IMR-90 (cell line): ENCODE measurements at regions not wholly inside any gene's neighbourhood (a gene's known extent, or its start where the extent isn't known, plus 50 kb on each side); places are given as distances from the start of the nearest gene placed in this dataset.

Source experiments
- ATAC-seq: fragments of 200-7000 bp; cut with Tn5 transposase; 2 replicates; pipeline ENCODE4 v1.9.1; 2020; ENCODE audit warnings: low read depth, mild to moderate bottlenecking, moderate library complexity
- BruUV-seq: library from RNA; stranded (reverse); fragments of 400-500 nt; replicated peaks from 2 replicates; lab custom pipeline; 2021; lab: Mats Ljungman, UMichigan
- CTCF ChIA-PET: fragments of 300-600 bp; formaldehyde crosslinking; extraction: SDS; loops from one replicate; lab custom pipeline; 2021; ENCODE audit warnings: antibody characterized with exemption; lab: Yijun Ruan, JAX
- POLR2A ChIA-PET: fragments of 300-600 bp; sonication (Branson Sonifier 250); formaldehyde crosslinking; loops from one replicate; lab custom pipeline; 2022; ENCODE audit warnings: antibody characterized with exemption; ENCODE audit not compliant: unreplicated experiment; lab: Charles Lee
- DNase-seq: peaks from one replicate; pipeline ENCODE4 v3.0.0; 2013
- H2AFZ ChIP-seq: replicated peaks from 2 replicates; pipeline ENCODE3; 2013; ENCODE audit warnings: low read length, mild to moderate bottlenecking; ENCODE audit not compliant: poor library complexity
- H2AK5ac ChIP-seq: 2 replicates; pipeline ENCODE4 v1.6.1; 2013; ENCODE audit warnings: low read depth, low read length, inconsistent platforms
- H2AK9ac ChIP-seq: replicated peaks from 2 replicates; pipeline ENCODE3; 2013; ENCODE audit warnings: mild to moderate bottlenecking, low read depth, low read length, moderate library complexity; ENCODE audit not compliant: poor library complexity
- H2BK120ac ChIP-seq: 2 replicates; pipeline ENCODE4 v1.6.1; 2013; ENCODE audit warnings: low read depth, low read length, inconsistent platforms
- H2BK15ac ChIP-seq: 3 replicates; pipeline ENCODE4 v1.6.1; 2013; ENCODE audit warnings: low read depth, low read length, inconsistent platforms
- H2BK20ac ChIP-seq: 2 replicates; pipeline ENCODE4 v1.6.1; 2013; ENCODE audit warnings: low read depth, mild to moderate bottlenecking, inconsistent platforms, low read length, moderate library complexity
- H2BK5ac ChIP-seq: 2 replicates; pipeline ENCODE4 v1.6.1; 2013; ENCODE audit warnings: mild to moderate bottlenecking, low read depth, low read length, inconsistent platforms; ENCODE audit not compliant: poor library complexity, severe bottlenecking
- H3K14ac ChIP-seq: replicated peaks from 2 replicates; pipeline ENCODE4 v1.6.1; 2013; ENCODE audit warnings: low read depth, low read length, inconsistent platforms
- H3K18ac ChIP-seq: 2 replicates; pipeline ENCODE4 v1.6.1; 2013; ENCODE audit warnings: low read depth, low read length, control low read depth
- H3K23ac ChIP-seq: 2 replicates; pipeline ENCODE4 v1.6.1; 2013; ENCODE audit warnings: low read depth, low read length, inconsistent platforms
- H3K27ac ChIP-seq: 2 replicates; pipeline ENCODE4 v1.5.1; 2013; ENCODE audit warnings: mild to moderate bottlenecking, control low read depth, low read length; ENCODE audit not compliant: insufficient read depth
- H3K27me3 ChIP-seq: 2 replicates; pipeline ENCODE4 v1.6.1; 2013; ENCODE audit warnings: low read length; ENCODE audit not compliant: control insufficient read depth, insufficient read depth
- H3K36me3 ChIP-seq: 2 replicates; pipeline ENCODE4 v1.6.1; 2013; ENCODE audit warnings: low read length, mixed read lengths; ENCODE audit not compliant: control insufficient read depth, insufficient read depth
- H3K4ac ChIP-seq: 2 replicates; pipeline ENCODE4 v1.6.1; 2013; ENCODE audit warnings: low read depth, low read length, inconsistent platforms
- H3K4me1 ChIP-seq: 2 replicates; pipeline ENCODE4 v1.6.1; 2013; ENCODE audit warnings: low read length, mixed read lengths; ENCODE audit not compliant: control insufficient read depth, insufficient read depth
- H3K4me2 ChIP-seq: 2 replicates; pipeline ENCODE4 v1.6.1; 2013; ENCODE audit warnings: low read depth, mild to moderate bottlenecking, control low read depth, low read length, moderate library complexity
- H3K4me3 ChIP-seq: 2 replicates; pipeline ENCODE4 v1.5.1; 2013; ENCODE audit warnings: low read depth, mild to moderate bottlenecking, control low read depth, low read length, moderate library complexity; ENCODE audit not compliant: insufficient read depth
- H3K56ac ChIP-seq: 2 replicates; pipeline ENCODE4 v1.6.1; 2013; ENCODE audit warnings: low read length, inconsistent platforms; ENCODE audit not compliant: insufficient read depth; ENCODE audit errors: extremely low read depth
- H3K79me1 ChIP-seq, 2 experiments: 2 replicates each; pipeline ENCODE4 v1.6.1; 2013; ENCODE audit warnings: low read length in 2 of 2, inconsistent platforms in 1 of 2, low read depth in 1 of 2
- H3K9ac ChIP-seq: 2 replicates; pipeline ENCODE4 v1.6.1; 2013; ENCODE audit warnings: low read depth, low read length, control low read depth
- H3K9me1 ChIP-seq: 2 replicates; pipeline ENCODE4 v1.6.1; 2013; ENCODE audit warnings: low read length, inconsistent platforms; ENCODE audit not compliant: insufficient read depth
- H3K9me3 ChIP-seq: 2 replicates; pipeline ENCODE4 v1.6.1; 2013; ENCODE audit warnings: low read length; ENCODE audit not compliant: control insufficient read depth, insufficient read depth
- H4K20me1 ChIP-seq: 2 replicates; pipeline ENCODE4 v1.6.1; 2013; ENCODE audit warnings: low read length, inconsistent platforms; ENCODE audit not compliant: insufficient read depth
- H4K5ac ChIP-seq: 2 replicates; pipeline ENCODE4 v1.6.1; 2013; ENCODE audit warnings: mild to moderate bottlenecking, low read depth, low read length, control low read depth
- H4K8ac ChIP-seq, 2 experiments: 2 replicates each; pipeline ENCODE4 v1.6.1; 2013; ENCODE audit warnings: low read depth in 2 of 2, low read length in 2 of 2, control low read depth in 1 of 2, inconsistent platforms in 1 of 2
- H4K91ac ChIP-seq: 2 replicates; pipeline ENCODE4 v1.6.1; 2013; ENCODE audit warnings: low read depth, low read length, inconsistent platforms; ENCODE audit not compliant: insufficient read depth
- RAD21 ChIP-seq: IDR thresholded peaks from 2 replicates; pipeline ENCODE4 v1.6.1; 2012; ENCODE audit warnings: low read length, improper control_type of control experiment
- WGBS, 2 experiments: methylation state at CpG; one replicate each; pipeline versions ENCODE4 v1.1.5 to v1.1.7; 2013; ENCODE audit warnings: missing lambda C conversion rate in 2 of 2; ENCODE audit not compliant: insufficient read length in 1 of 2; ENCODE audit errors: extremely low coverage in 2 of 2; 5-methylcytosine and 5-hydroxymethylcytosine counted together
- dilution Hi-C: fragments of 300-500 bp; cut with HindIII; formaldehyde crosslinking; loops from one replicate; pipeline ENCODE4 v1.14.3; 2018; ENCODE audit warnings: low sequenced_read_pairs; ENCODE audit not compliant: unreplicated experiment
- in situ Hi-C: fragments of 300-500 bp; cut with MboI; formaldehyde crosslinking; loops from 3 replicates; pipeline ENCODE4 v1.14.3; 2019; ENCODE audit warnings: low sequenced_read_pairs, inconsistent platforms, mixed read lengths
- intact Hi-C: fragments of 100-400 bp; cut with micrococcal nuclease; formaldehyde crosslinking; loops from 2 replicates; pipeline ENCODE4 v1.10.0; 2022

DNA sequence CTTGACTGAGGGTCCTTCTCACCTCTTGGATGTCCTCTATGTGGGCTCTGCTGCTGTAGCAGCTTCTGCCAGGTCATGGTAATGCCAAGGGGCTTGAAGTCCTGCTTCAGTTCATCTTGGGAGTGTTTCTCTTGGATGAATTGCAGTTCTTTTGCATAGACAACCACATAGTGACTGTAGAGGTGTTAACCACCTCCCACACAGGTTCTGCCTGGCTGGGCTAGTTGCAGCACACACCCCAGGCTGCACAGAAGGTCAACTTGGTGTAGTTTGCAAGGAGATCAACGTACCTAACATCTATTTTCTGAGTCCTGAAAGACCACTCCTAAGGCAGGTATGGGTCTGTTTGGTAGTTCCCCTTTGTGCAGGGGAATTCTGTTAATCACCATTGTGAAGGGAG is 108.1 kb downstream of the ADCYAP1 start:
- Histone ChIP-seq H3K9me1 (no peaks in the 10 kb centered on the region), H4K20me1 (no peaks in the 10 kb centered on the region), H3K27me3 (no peaks in the 10 kb centered on the region), H4K91ac (no peak overlapping the region), H3K9me3 (peaks cover 14% of the 10 kb centered on the region), H3K4ac (no peak overlapping the region), H3K36me3 (no peaks in the 10 kb centered on the region), H2BK5ac (no peak overlapping the region), H3K18ac (no peak overlapping the region), H2AK5ac (no peak overlapping the region), H3K27ac (no peak overlapping the region), H3K23ac (no peak overlapping the region), H2BK120ac (no peak overlapping the region), H2AFZ (no peak overlapping the region), H3K4me1 (no peaks in the 10 kb centered on the region), H2AK9ac (no peak overlapping the region), H3K9ac (no peak overlapping the region), H3K4me2 (no peak overlapping the region), H3K14ac (no peak overlapping the region), H2BK20ac (no peak overlapping the region), H3K56ac (no peak overlapping the region), H2BK15ac (no peak overlapping the region), H4K8ac (no peak overlapping the region), H3K79me1 (no peaks in the 10 kb centered on the region), H3K4me3 (no peak overlapping the region), H4K5ac (no peak overlapping the region)
- in situ Hi-C loops: no loop called here
- CTCF ChIA-PET: no interaction called here
- BruUV-seq: no TSS peak
- dilution Hi-C loops: no loop called here
- intact Hi-C loops: no loop called here
- POLR2A ChIA-PET: no interaction called here
- ATAC-seq (no peak), DNase-seq (no peak)
- no CpG with 5 or more reads among the region's 1 CpG for WGBS, 2 experiments
- no peak for TF ChIP-seq RAD21
